Endodermal cell (in vitro differentiated cells): ENCODE measurements at regions not wholly inside any gene's neighbourhood (a gene's known extent, or its start where the extent isn't known, plus 50 kb on each side); places are given as distances from the start of the nearest gene placed in this dataset.

Experiments
- DNase-seq: peaks from one replicate; pipeline ENCODE4 v3.0.0-alpha.2; 2017
- H3K27ac ChIP-seq: 2 replicates; pipeline ENCODE4 v1.5.1; 2013; ENCODE audit warnings: mild to moderate bottlenecking, low read depth, low read length, moderate library complexity
- H3K27me3 ChIP-seq: 2 replicates; pipeline ENCODE4 v1.6.1; 2013; ENCODE audit warnings: mild to moderate bottlenecking, low read length, moderate library complexity; ENCODE audit not compliant: insufficient read depth, control insufficient read depth, poor library complexity, severe bottlenecking
- H3K36me3 ChIP-seq: 2 replicates; pipeline ENCODE4 v1.7.0; 2013; ENCODE audit warnings: mild to moderate bottlenecking, low read length, moderate library complexity; ENCODE audit not compliant: control insufficient read depth, insufficient read depth
- H3K4me1 ChIP-seq: one replicate; pipeline ENCODE4 v1.7.0; 2013; ENCODE audit warnings: low read length; ENCODE audit not compliant: control insufficient read depth, insufficient read depth
- H3K4me3 ChIP-seq: 2 replicates; pipeline ENCODE4 v1.5.1; 2013; ENCODE audit warnings: mild to moderate bottlenecking, low read length, moderate library complexity
- H3K9ac ChIP-seq: 2 replicates; pipeline ENCODE4 v1.6.1; 2013; ENCODE audit warnings: mild to moderate bottlenecking, low read length, moderate library complexity; ENCODE audit not compliant: poor library complexity, severe bottlenecking; ENCODE audit errors: extremely low read depth
- H3K9me3 ChIP-seq: 2 replicates; pipeline ENCODE4 v1.6.1; 2013; ENCODE audit warnings: mild to moderate bottlenecking, low read length, moderate library complexity; ENCODE audit not compliant: control insufficient read depth
- H3K27ac Mint-ChIP-seq: 2 replicates; pipeline ENCODE4 v1.8.0; 2020; ENCODE audit warnings: mixed read lengths
- H3K27me3 Mint-ChIP-seq: 2 replicates; pipeline ENCODE4 v1.8.0; 2021; ENCODE audit warnings: mild to moderate bottlenecking, mixed read lengths; ENCODE audit not compliant: insufficient read depth
- H3K36me3 Mint-ChIP-seq: 2 replicates; pipeline ENCODE4 v1.8.0; 2020; ENCODE audit warnings: low read depth, mixed read lengths
- H3K4me1 Mint-ChIP-seq: 2 replicates; pipeline ENCODE4 v1.8.0; 2020; ENCODE audit warnings: mixed read lengths
- H3K4me3 Mint-ChIP-seq: 2 replicates; pipeline ENCODE4 v1.8.0; 2020; ENCODE audit warnings: mild to moderate bottlenecking, moderate library complexity, mixed read lengths
- H3K9me3 Mint-ChIP-seq: 2 replicates; pipeline ENCODE4 v1.8.0; 2020; ENCODE audit warnings: mild to moderate bottlenecking, mixed read lengths
- WGBS, 2 experiments: methylation state at CpG; one replicate each; pipeline versions ENCODE4 v1.1.5 to v1.1.7; 2013; ENCODE audit warnings: missing lambda C conversion rate in 2 of 2, mixed read lengths in 1 of 2; ENCODE audit not compliant: insufficient coverage in 1 of 2, insufficient read length in 1 of 2; 5-methylcytosine and 5-hydroxymethylcytosine counted together
- TF ChIP-seq, protein P1 (sequence below): fragments of 200-600 bp; sonication (generic); conservative IDR thresholded peaks from 2 replicates; pipeline ENCODE4 v1.5.0; 2021; ENCODE audit warnings: antibody characterized with exemption, mild to moderate bottlenecking

GRCh38 chr10:77692782-77693181 lies 55.2 kb upstream of the KCNMA1 start:
- Histone ChIP-seq H3K4me1 (no peaks in the 10 kb centered on the region), H3K4me3 (no peak overlapping the region), H3K9ac (no peak overlapping the region), H3K27ac (no peak overlapping the region), H3K9me3 (no peaks in the 10 kb centered on the region), H3K27me3 (no peaks in the 10 kb centered on the region), H3K36me3 (no peaks in the 10 kb centered on the region)
- no peaks in the 10 kb centered on the region for H3K9me3 Mint-ChIP-seq
- no peak overlapping the region for H3K27ac Mint-ChIP-seq
- DNase-seq, result no peak
- no peaks in the 10 kb centered on the region for H3K36me3 Mint-ChIP-seq
- H3K4me3 Mint-ChIP-seq, result no peak overlapping the region
- H3K4me1 Mint-ChIP-seq, result no peaks in the 10 kb centered on the region
- TF ChIP-seq, protein P1, sequence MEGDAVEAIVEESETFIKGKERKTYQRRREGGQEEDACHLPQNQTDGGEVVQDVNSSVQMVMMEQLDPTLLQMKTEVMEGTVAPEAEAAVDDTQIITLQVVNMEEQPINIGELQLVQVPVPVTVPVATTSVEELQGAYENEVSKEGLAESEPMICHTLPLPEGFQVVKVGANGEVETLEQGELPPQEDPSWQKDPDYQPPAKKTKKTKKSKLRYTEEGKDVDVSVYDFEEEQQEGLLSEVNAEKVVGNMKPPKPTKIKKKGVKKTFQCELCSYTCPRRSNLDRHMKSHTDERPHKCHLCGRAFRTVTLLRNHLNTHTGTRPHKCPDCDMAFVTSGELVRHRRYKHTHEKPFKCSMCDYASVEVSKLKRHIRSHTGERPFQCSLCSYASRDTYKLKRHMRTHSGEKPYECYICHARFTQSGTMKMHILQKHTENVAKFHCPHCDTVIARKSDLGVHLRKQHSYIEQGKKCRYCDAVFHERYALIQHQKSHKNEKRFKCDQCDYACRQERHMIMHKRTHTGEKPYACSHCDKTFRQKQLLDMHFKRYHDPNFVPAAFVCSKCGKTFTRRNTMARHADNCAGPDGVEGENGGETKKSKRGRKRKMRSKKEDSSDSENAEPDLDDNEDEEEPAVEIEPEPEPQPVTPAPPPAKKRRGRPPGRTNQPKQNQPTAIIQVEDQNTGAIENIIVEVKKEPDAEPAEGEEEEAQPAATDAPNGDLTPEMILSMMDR, result no peak
- peaks cover 11% of the 10 kb centered on the region for H3K27me3 Mint-ChIP-seq
- WGBS, 2 experiments, result 91 to 100% methylated on average over 1 to 3 of the region's 3 CpGs

DNA sequence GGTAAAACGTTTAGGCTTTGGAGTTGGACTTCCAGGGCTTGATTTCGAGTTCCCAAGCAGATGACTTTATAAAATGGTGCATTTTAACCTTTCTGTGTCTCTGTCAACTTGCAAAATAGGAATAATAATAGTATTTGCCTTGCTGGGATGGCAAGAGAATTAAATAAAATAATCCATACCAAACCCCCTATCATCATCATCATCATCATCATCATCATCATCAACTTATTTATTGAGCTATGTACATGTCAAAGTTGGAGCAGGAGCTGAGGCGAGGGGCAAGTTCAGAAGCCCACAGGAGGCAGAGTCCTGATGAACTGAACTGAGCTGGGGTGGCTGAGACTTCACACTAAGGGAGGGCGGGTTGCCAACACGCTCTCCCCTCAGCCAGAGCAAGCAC lies 51.7 kb upstream of the KCNMA1 start:
- DNase-seq, result no peak
- peaks cover 10% of the 10 kb centered on the region for H3K27me3 Mint-ChIP-seq
- H3K4me3 Mint-ChIP-seq, result no peak overlapping the region

DNA sequence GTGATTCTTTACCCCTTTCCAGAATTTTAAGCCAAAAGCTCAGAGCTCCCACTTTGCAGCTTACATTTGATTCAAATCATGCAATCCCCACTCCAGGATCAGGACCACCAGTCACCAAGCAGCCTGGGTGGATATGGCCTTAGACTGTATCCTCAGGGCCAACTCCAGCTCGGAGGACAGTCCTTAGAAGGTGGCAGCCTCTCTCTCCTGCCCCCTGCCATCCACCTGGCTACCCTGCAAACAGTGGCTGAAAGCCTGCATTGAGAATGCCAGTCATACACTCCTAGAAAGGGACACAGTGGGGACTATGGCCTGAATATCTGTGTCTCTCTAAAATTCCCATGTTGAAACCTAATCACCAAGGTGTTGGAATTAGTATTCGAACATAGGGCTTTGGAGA lies 50.0 kb upstream of the KCNMA1 start:
- TF ChIP-seq, protein P1, result peak; percentile 51
- Mint-ChIP-seq H3K27me3 (peaks cover 6% of the 10 kb centered on the region), H3K4me1 (peaks cover 20% of the 10 kb centered on the region), H3K9me3 (no peaks in the 10 kb centered on the region), H3K27ac (no peak overlapping the region), H3K36me3 (no peaks in the 10 kb centered on the region), H3K4me3 (no peak overlapping the region)
- Histone ChIP-seq H3K27ac (no peak overlapping the region), H3K4me1 (no peaks in the 10 kb centered on the region), H3K9me3 (no peaks in the 10 kb centered on the region), H3K4me3 (no peak overlapping the region), H3K36me3 (no peaks in the 10 kb centered on the region), H3K9ac (no peak overlapping the region), H3K27me3 (no peaks in the 10 kb centered on the region)
- peak; percentile 66 for DNase-seq
- WGBS, 2 experiments, result 90% methylated on average over 2 of the region's 2 CpGs; no CpG with 5 or more reads in 1 of the 2 experiments

More for the DNA sequence above, 51.7 kb upstream of the KCNMA1 start:
- Histone ChIP-seq H3K4me1 (no peaks in the 10 kb centered on the region), H3K27ac (no peak overlapping the region), H3K9me3 (no peaks in the 10 kb centered on the region), H3K9ac (no peak overlapping the region), H3K4me3 (no peak overlapping the region), H3K27me3 (no peaks in the 10 kb centered on the region), H3K36me3 (no peaks in the 10 kb centered on the region)
- Mint-ChIP-seq H3K4me1 (peaks cover 20% of the 10 kb centered on the region), H3K27ac (no peak overlapping the region), H3K36me3 (no peaks in the 10 kb centered on the region), H3K9me3 (no peaks in the 10 kb centered on the region)
- WGBS, 2 experiments, result 78 to 86% methylated on average over 3 to 5 of the region's 5 CpGs
- TF ChIP-seq, protein P1, result no peak
